Stimulated activated CD4-positive, alpha-beta T cell treated with anti-CD3 and anti-CD28 coated beads, Interleukin-12 subunit alpha, Interleukin-12 subunit beta, amount 100 ng/mL, for 4 hours (primary cell): ENCODE measurements at regions not wholly inside any gene's neighbourhood (a gene's known extent, or its start where the extent isn't known, plus 50 kb on each side); places are given as distances from the start of the nearest gene placed in this dataset.
"Not testable (repeated sequence)": the region's sequence is repeated elsewhere in the genome, so short reads cannot be mapped to it uniquely, and the experiment has no call there.

Experiments
- DNase-seq: peaks from one replicate; pipeline ENCODE4 v3.0.0-alpha.2; 2020

- DNase-seq = no peak
Observed at GRCh38 chr3:176302271-176302670, 895.0 kb downstream of the TBL1XR1 start.

GRCh38 chr3:176296066-176296597 is 901.1 kb downstream of the TBL1XR1 start:
- no peak for DNase-seq

- no peak for DNase-seq
Observed at GRCh38 chr3:176293276-176293675, 904.0 kb downstream of the TBL1XR1 start.

GRCh38 chr3:176286476-176287085 is 910.7 kb downstream of the TBL1XR1 start:
- no peak for DNase-seq

GRCh38 chr3:176275538-176275937 is 921.7 kb downstream of the TBL1XR1 start:
- no peak for DNase-seq

- no peak for DNase-seq
Observed at GRCh38 chr3:176275113-176275512, 922.2 kb downstream of the TBL1XR1 start.

GRCh38 chr3:176274161-176274560 is 923.1 kb downstream of the TBL1XR1 start:
- no peak for DNase-seq

- no peak for DNase-seq
Observed at GRCh38 chr3:176262071-176262470, 935.2 kb downstream of the TBL1XR1 start.

- DNase-seq = no peak
Observed at GRCh38 chr3:176247191-176247590, 950.1 kb downstream of the TBL1XR1 start.

- DNase-seq = no peak
Observed at GRCh38 chr3:176219970-176220369, 977.3 kb downstream of the TBL1XR1 start.

- no peak for DNase-seq
Observed at GRCh38 chr3:176214758-176215157, 982.5 kb downstream of the TBL1XR1 start.

- DNase-seq = not testable (repeated sequence)
Observed at GRCh38 chr3:176213314-176213713, 984.0 kb downstream of the TBL1XR1 start.

GRCh38 chr3:176208915-176209314 is 988.4 kb downstream of the TBL1XR1 start:
- DNase-seq = no peak

GRCh38 chr3:176208283-176208682 is 989.0 kb downstream of the TBL1XR1 start:
- DNase-seq = no peak

GRCh38 chr3:176206809-176207208 is 990.5 kb downstream of the TBL1XR1 start:
- DNase-seq = no peak

GRCh38 chr3:176202652-176203051 is 994.6 kb downstream of the TBL1XR1 start:
- no peak for DNase-seq

GRCh38 chr3:176193032-176193730 is 1004.1 kb downstream of the TBL1XR1 start:
- no peak for DNase-seq

GRCh38 chr3:176190755-176191154 is 1006.5 kb downstream of the TBL1XR1 start:
- no peak for DNase-seq

- no peak for DNase-seq
Observed at GRCh38 chr3:176183181-176183580, 1014.1 kb downstream of the TBL1XR1 start.

- DNase-seq = no peak
Observed at GRCh38 chr3:176174060-176174459, 1023.2 kb downstream of the TBL1XR1 start.

GRCh38 chr3:176172492-176172891 is 1024.8 kb downstream of the TBL1XR1 start:
- no peak for DNase-seq

- DNase-seq = no peak
Observed at GRCh38 chr3:176167272-176167671, 1030.0 kb downstream of the TBL1XR1 start.

GRCh38 chr3:176160997-176161396 is 1036.3 kb downstream of the TBL1XR1 start:
- DNase-seq = no peak

GRCh38 chr3:176159796-176160195 is 1037.5 kb downstream of the TBL1XR1 start:
- DNase-seq = no peak

GRCh38 chr3:176155012-176155411 is 1042.3 kb downstream of the TBL1XR1 start:
- no peak for DNase-seq
